T-helper 2 cell treated with Interferon-gamma antibody and Interleukin-4, amounts not matched to agents 5 μg/mL and 100 μg/mL, for 36 hours (primary cell): ENCODE measurements at regions not wholly inside any gene's neighbourhood (a gene's known extent, or its start where the extent isn't known, plus 50 kb on each side); places are given as distances from the start of the nearest gene placed in this dataset.
"Not testable (repeated sequence)": the region's sequence is repeated elsewhere in the genome, so short reads cannot be mapped to it uniquely, and the experiment has no call there.

Source experiments
- DNase-seq: peaks from one replicate; pipeline ENCODE4 v3.0.0; 2021; ENCODE audit warnings: low spot score
- H3K27ac Mint-ChIP-seq: one replicate; pipeline ENCODE4 v1.8.0; 2021; ENCODE audit warnings: mild to moderate bottlenecking, mixed read lengths
- H3K27me3 Mint-ChIP-seq: one replicate; pipeline ENCODE4 v1.8.0; 2021; ENCODE audit warnings: low read depth, mixed read lengths
- H3K36me3 Mint-ChIP-seq: one replicate; pipeline ENCODE4 v1.8.0; 2021; ENCODE audit warnings: low read depth, mixed read lengths
- H3K4me1 Mint-ChIP-seq: one replicate; pipeline ENCODE4 v1.8.0; 2021; ENCODE audit warnings: low read depth, mixed read lengths
- H3K4me3 Mint-ChIP-seq: one replicate; pipeline ENCODE4 v1.8.0; 2022; ENCODE audit warnings: mild to moderate bottlenecking, moderate library complexity, mixed read lengths
- H3K9me3 Mint-ChIP-seq: one replicate; pipeline ENCODE4 v1.8.0; 2021; ENCODE audit warnings: mixed read lengths

- Mint-ChIP-seq H3K27me3 (no peaks in the 10 kb centered on the region), H3K4me1 (no peaks in the 10 kb centered on the region), H3K4me3 (no peak overlapping the region), H3K9me3 (no peaks in the 10 kb centered on the region), H3K27ac (no peak overlapping the region), H3K36me3 (no peaks in the 10 kb centered on the region)
- DNase-seq: no peak
Measured at GRCh38 chr5:99355881-99356280, 427.1 kb upstream of the CHD1 start.

- H3K9me3 Mint-ChIP-seq: peaks cover 5% of the 10 kb centered on the region
- H3K27me3 Mint-ChIP-seq: no peaks in the 10 kb centered on the region
- no peaks in the 10 kb centered on the region for H3K4me1 Mint-ChIP-seq
- H3K36me3 Mint-ChIP-seq: no peaks in the 10 kb centered on the region
- H3K27ac Mint-ChIP-seq: no peak overlapping the region
- no peak overlapping the region for H3K4me3 Mint-ChIP-seq
- DNase-seq: no peak
Measured at GRCh38 chr5:99349787-99350186, 421.0 kb upstream of the CHD1 start.

DNA sequence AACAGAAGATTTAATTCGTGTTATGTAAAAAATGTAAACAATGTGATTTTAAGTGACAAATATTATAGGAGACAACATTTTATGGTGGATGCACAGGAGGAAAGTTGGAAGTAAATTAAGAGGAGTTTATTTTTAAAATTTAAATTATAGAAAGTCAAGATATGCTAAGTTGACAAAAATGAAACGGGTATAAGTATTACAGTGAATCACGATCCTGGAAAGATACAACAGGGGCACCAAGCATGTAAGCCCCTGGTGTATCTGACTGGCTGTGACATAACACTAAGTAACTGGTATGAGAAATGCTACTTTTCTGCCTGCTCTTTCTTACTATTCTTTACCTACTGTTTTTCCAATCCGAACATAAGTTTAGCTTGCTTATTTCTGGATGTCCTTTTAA, 419.8 kb upstream of the CHD1 start:
- Mint-ChIP-seq H3K4me1 (no peaks in the 10 kb centered on the region), H3K27ac (no peak overlapping the region), H3K36me3 (no peaks in the 10 kb centered on the region), H3K27me3 (no peaks in the 10 kb centered on the region), H3K4me3 (no peak overlapping the region), H3K9me3 (peaks cover 5% of the 10 kb centered on the region)
- DNase-seq: no peak

DNA sequence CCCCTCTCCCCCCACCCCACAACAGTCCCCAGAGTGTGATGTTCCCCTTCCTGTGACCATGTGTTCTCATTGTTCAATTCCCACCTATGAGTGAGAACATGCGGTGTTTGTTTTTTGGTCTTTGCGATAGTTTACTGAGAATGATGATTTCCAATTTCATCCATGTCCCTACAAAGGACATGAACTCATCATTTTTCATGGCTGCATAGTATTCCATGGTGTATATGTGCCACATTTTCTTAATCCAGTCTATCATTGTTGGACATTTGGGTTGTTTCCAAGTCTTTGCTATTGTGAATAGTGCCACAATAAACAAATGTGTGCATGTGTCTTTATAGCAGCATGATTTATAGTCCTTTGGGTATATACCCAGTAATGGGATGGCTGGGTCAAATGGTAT, 411.0 kb upstream of the CHD1 start:
- not testable (repeated sequence) for H3K4me3 Mint-ChIP-seq, H3K27me3 Mint-ChIP-seq, H3K27ac Mint-ChIP-seq, H3K36me3 Mint-ChIP-seq, H3K4me1 Mint-ChIP-seq, DNase-seq
- H3K9me3 Mint-ChIP-seq: peaks cover 23% of the 10 kb centered on the region

DNA sequence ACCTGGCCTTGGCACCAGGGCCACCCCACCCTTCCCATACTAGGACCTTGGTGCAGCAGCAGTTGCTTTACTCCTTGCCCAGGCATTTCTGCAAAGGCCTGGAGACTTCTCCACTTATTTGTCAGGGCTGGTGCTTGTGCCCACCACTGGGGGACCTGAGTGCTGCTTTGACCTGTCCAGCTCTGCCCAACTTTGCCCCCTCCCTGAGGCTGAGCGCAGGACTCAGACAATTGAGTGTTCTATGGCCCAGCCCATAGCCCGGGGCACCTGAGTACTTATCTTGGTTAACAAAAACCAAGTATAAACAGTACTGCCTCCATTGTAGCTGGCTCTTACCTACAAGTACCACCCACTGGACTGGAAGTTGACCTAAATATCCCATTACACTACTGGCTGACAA, 406.1 kb upstream of the CHD1 start:
- Mint-ChIP-seq H3K27me3 (no peaks in the 10 kb centered on the region), H3K4me3 (no peak overlapping the region), H3K27ac (no peak overlapping the region), H3K36me3 (no peaks in the 10 kb centered on the region), H3K9me3 (peaks cover 23% of the 10 kb centered on the region), H3K4me1 (no peaks in the 10 kb centered on the region)
- DNase-seq: no peak

DNA sequence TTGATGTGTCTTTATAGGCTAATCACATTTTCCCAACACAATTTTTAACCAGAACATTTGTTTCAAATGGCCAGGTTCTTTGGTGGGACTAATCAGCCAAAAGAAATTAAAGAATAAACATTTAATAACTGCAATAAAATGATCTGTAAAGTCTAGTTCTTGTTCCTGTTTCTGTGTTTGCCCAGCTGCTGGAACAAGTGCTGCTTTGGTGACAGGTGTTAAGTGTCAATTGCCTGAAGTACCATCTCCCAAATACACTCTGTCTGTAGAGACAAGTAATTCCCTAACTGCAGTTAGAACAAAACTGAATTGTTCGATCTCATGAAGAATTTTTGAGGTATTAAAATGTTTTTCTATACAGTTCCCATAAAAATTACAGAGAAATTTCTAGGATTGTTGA, 402.3 kb upstream of the CHD1 start:
- H3K4me1 Mint-ChIP-seq: no peaks in the 10 kb centered on the region
- DNase-seq: no peak
- H3K36me3 Mint-ChIP-seq: no peaks in the 10 kb centered on the region
- peaks cover 4% of the 10 kb centered on the region for H3K9me3 Mint-ChIP-seq
- H3K4me3 Mint-ChIP-seq: no peak overlapping the region
- no peaks in the 10 kb centered on the region for H3K27me3 Mint-ChIP-seq
- no peak overlapping the region for H3K27ac Mint-ChIP-seq

- Mint-ChIP-seq H3K27me3 (no peaks in the 10 kb centered on the region), H3K36me3 (no peaks in the 10 kb centered on the region), H3K4me1 (no peaks in the 10 kb centered on the region), H3K27ac (no peak overlapping the region), H3K4me3 (no peak overlapping the region), H3K9me3 (no peaks in the 10 kb centered on the region)
- no peak for DNase-seq
Measured at GRCh38 chr5:99320436-99320835, 391.6 kb upstream of the CHD1 start.

- no peak for DNase-seq
- Mint-ChIP-seq H3K36me3 (no peaks in the 10 kb centered on the region), H3K4me3 (no peak overlapping the region), H3K27ac (no peak overlapping the region), H3K27me3 (no peaks in the 10 kb centered on the region), H3K9me3 (no peaks in the 10 kb centered on the region), H3K4me1 (no peaks in the 10 kb centered on the region)
Measured at GRCh38 chr5:99317136-99317535, 388.3 kb upstream of the CHD1 start.

- Mint-ChIP-seq H3K27ac (no peak overlapping the region), H3K4me1 (no peaks in the 10 kb centered on the region), H3K4me3 (no peak overlapping the region), H3K36me3 (no peaks in the 10 kb centered on the region), H3K27me3 (no peaks in the 10 kb centered on the region), H3K9me3 (no peaks in the 10 kb centered on the region)
- DNase-seq: no peak
Measured at GRCh38 chr5:99316484-99316883, 387.7 kb upstream of the CHD1 start.

DNA sequence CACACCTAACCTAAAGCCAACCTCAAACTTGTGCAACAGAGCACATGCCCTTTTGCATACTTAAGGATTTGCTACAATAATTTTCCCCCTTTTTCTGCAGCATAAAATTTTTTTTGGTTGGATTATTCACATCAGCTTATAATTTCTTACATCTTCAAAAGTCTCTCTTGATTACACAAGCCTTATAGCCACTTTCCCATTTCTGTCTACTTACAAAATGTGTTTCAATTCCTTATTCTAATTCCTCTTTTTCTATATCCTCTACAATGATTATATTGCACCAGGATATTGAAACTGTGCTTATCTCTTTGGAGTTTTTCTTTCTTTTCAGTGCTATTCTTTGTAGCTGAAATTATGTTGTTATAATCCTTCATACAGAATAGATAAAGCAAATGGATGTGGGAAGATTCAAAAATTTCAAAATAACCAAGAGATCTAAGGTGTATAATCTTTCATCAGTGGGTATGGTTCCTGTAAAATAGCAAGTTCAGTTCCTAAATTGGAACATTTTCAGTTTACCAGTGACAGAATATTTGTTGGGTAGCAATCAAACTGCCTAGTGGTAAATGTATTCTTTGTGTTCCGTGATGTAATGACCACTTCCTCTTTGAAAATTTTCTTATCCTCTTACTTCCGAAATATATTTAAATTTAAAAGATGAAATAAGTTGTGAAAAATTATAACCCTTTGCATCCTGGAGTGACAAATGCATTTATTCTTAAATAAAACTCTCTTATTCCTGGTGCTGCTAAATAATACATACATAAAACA, 386.8 kb upstream of the CHD1 start:
- DNase-seq: no peak
- no peaks in the 10 kb centered on the region for H3K4me1 Mint-ChIP-seq
- H3K9me3 Mint-ChIP-seq: no peaks in the 10 kb centered on the region
- H3K27me3 Mint-ChIP-seq: no peaks in the 10 kb centered on the region
- H3K36me3 Mint-ChIP-seq: no peaks in the 10 kb centered on the region
- no peak overlapping the region for H3K27ac Mint-ChIP-seq
- no peak overlapping the region for H3K4me3 Mint-ChIP-seq

DNA sequence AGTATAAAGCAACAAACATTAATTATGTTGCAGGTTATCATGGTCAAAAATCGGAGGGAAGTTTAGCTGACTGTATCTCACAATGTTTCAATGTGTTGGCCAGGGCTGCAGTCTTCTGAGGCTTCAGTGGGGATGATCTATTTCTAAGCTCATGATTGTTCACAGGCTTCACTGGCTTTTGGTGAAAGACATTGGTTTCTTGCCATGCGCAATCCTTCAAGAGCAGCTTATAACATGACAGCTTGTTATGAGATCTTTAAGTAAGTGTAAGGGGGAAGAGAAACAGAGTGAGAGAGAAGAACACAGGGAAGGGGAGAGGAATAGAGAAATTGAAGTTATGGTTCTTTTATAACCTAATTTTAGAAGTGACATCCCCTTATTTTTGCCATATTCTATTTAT, 385.9 kb upstream of the CHD1 start:
- no peak for DNase-seq
- Mint-ChIP-seq H3K4me1 (no peaks in the 10 kb centered on the region), H3K27me3 (no peaks in the 10 kb centered on the region), H3K36me3 (no peaks in the 10 kb centered on the region), H3K9me3 (no peaks in the 10 kb centered on the region), H3K27ac (no peak overlapping the region), H3K4me3 (no peak overlapping the region)

GRCh38 chr5:99308131-99308530, 379.3 kb upstream of the CHD1 start:
- DNase-seq: no peak
- H3K4me1 Mint-ChIP-seq: no peaks in the 10 kb centered on the region
- H3K27ac Mint-ChIP-seq: no peak overlapping the region
- H3K27me3 Mint-ChIP-seq: no peaks in the 10 kb centered on the region
- no peak overlapping the region for H3K4me3 Mint-ChIP-seq
- no peaks in the 10 kb centered on the region for H3K36me3 Mint-ChIP-seq
- H3K9me3 Mint-ChIP-seq: no peaks in the 10 kb centered on the region

DNA sequence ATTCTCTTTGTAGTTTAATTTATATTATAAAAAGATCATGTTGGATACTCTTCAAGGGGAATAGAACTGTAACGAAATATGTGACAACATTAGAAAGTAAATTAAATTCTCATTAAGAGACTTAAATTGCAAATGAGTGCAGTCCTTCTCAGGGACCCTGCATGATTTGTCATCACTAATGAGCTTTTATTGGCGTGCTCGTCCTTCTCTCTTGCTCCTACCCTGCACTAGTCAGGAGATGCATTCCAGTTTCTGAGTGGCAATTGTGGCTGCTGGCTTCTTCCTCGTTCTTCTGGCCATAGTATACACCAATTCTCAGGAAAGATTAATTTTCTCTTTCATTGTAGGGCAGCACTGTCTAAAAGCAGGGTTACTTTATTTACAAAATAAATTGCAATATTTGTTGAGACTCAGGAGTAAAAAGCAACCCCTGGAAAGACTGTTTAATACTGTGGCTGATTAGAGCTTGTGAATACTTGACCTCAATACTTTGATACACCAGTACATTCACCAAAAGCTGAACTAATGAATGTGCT, 376.3 kb upstream of the CHD1 start:
- Mint-ChIP-seq H3K27ac (no peak overlapping the region), H3K36me3 (no peaks in the 10 kb centered on the region), H3K27me3 (no peaks in the 10 kb centered on the region), H3K9me3 (no peaks in the 10 kb centered on the region), H3K4me1 (no peaks in the 10 kb centered on the region), H3K4me3 (no peak overlapping the region)
- DNase-seq: no peak

GRCh38 chr5:99285606-99286005, 356.8 kb upstream of the CHD1 start:
- H3K27ac Mint-ChIP-seq: no peak overlapping the region
- no peak for DNase-seq
- no peaks in the 10 kb centered on the region for H3K36me3 Mint-ChIP-seq
- no peaks in the 10 kb centered on the region for H3K9me3 Mint-ChIP-seq
- H3K4me1 Mint-ChIP-seq: no peaks in the 10 kb centered on the region
- H3K4me3 Mint-ChIP-seq: no peak overlapping the region
- no peaks in the 10 kb centered on the region for H3K27me3 Mint-ChIP-seq

GRCh38 chr5:99275128-99275527, 346.3 kb upstream of the CHD1 start:
- no peak overlapping the region for H3K4me3 Mint-ChIP-seq
- no peaks in the 10 kb centered on the region for H3K4me1 Mint-ChIP-seq
- no peak overlapping the region for H3K27ac Mint-ChIP-seq
- no peaks in the 10 kb centered on the region for H3K36me3 Mint-ChIP-seq
- DNase-seq: no peak
- no peaks in the 10 kb centered on the region for H3K27me3 Mint-ChIP-seq
- H3K9me3 Mint-ChIP-seq: no peaks in the 10 kb centered on the region
